Activated gamma-delta T cell (primary cell): ENCODE measurements at regions not wholly inside any gene's neighbourhood (a gene's known extent, or its start where the extent isn't known, plus 50 kb on each side); places are given as distances from the start of the nearest gene placed in this dataset.

Experiments used
- DNase-seq: peaks from one replicate; lab custom pipeline; 2025; lab: John Stamatoyannopoulos, UW

GRCh38 chr1:30049748-30050296 is 673.6 kb downstream of the MATN1 start:
- no peak for DNase-seq

- DNase-seq, result no peak
Observed at GRCh38 chr1:30048905-30049304, 674.5 kb downstream of the MATN1 start.

GRCh38 chr1:30047576-30047975 is 675.8 kb downstream of the MATN1 start:
- no peak for DNase-seq

- no peak for DNase-seq
Observed at GRCh38 chr1:30046751-30047150, 676.6 kb downstream of the MATN1 start.

- DNase-seq, result no peak
Observed at GRCh38 chr1:30045304-30046090, 677.9 kb downstream of the MATN1 start.

- no peak for DNase-seq
Observed at GRCh38 chr1:30044656-30045144, 678.7 kb downstream of the MATN1 start.

- no peak for DNase-seq
Observed at GRCh38 chr1:30043731-30044408, 679.5 kb downstream of the MATN1 start.

- DNase-seq, result no peak
Observed at GRCh38 chr1:30043256-30043655, 680.1 kb downstream of the MATN1 start.

GRCh38 chr1:30042438-30043147 is 680.8 kb downstream of the MATN1 start:
- DNase-seq, result no peak

- no peak for DNase-seq
Observed at GRCh38 chr1:30041741-30042437, 681.5 kb downstream of the MATN1 start.

GRCh38 chr1:30040081-30041019 is 683.0 kb downstream of the MATN1 start:
- DNase-seq, result no peak

GRCh38 chr1:30039354-30040080 is 683.9 kb downstream of the MATN1 start:
- DNase-seq, result no peak

GRCh38 chr1:30038134-30039025 is 685.0 kb downstream of the MATN1 start:
- DNase-seq, result no peak

- no peak for DNase-seq
Observed at GRCh38 chr1:30037251-30038118, 685.9 kb downstream of the MATN1 start.

- no peak for DNase-seq
Observed at GRCh38 chr1:30036666-30037065, 686.7 kb downstream of the MATN1 start.

GRCh38 chr1:30036229-30036547 is 687.2 kb downstream of the MATN1 start:
- no peak for DNase-seq

- no peak for DNase-seq
Observed at GRCh38 chr1:30035522-30036228, 687.7 kb downstream of the MATN1 start.
